ENCODE measurements at regions not wholly inside any gene's neighbourhood (a gene's known extent, or its start where the extent isn't known, plus 50 kb on each side); places are given as distances from the start of the nearest gene placed in this dataset.
"Not testable (repeated sequence)": the region's sequence is repeated elsewhere in the genome, so short reads cannot be mapped to it uniquely, and the experiment has no call there.

DNA sequence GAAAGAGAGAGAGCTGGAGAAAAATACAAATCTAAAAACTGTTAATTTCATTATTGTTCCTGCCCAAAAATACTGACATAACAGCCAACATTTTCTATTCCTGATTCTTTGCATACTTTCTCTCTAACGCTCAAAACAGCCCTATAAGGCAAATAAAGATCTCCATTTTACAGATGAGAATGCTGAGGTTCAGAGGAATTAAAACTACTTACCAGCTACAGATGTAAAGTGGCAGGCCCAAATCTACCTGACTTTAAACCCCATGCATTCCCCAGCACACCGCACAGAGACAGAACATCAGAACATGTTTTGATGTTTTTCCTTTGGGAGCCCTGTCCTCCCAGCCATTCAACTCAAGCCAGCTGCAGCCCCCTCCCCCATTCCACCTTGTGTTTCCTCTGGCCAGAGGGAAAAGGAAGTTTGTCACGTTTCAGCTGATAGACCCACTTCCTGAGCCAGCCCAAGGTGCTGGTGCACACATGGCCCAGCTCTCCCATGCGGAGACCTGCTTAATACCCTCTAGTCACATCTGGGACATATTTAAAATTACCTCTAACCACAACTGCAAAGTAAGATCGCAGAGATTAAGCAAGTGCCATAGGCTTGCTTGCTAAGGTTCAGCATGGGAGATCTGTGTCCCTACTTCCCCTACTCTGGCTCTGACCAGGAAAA is 133.1 kb upstream of the NFIA start:
- DNase-seq, result no peak

DNA sequence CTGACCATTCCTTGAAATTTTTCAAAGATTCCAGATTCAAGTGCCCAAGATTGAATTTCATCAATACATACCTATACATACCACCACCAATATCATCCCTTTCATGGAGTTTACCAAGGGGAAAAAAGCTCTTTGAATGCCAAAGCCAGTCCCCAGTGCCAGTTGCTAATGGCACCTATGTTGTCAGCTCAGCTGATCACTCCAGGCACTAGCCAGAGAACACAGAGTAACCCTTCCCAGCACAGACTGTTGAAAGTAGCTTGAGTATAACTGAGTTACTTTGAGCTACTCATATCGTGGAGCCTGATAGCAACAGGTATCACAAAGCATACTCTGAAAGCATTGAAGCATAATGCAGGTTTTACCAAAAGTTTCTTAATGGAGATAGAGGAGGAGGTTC is 133.9 kb upstream of the NFIA start:
- DNase-seq, result no peak

DNA sequence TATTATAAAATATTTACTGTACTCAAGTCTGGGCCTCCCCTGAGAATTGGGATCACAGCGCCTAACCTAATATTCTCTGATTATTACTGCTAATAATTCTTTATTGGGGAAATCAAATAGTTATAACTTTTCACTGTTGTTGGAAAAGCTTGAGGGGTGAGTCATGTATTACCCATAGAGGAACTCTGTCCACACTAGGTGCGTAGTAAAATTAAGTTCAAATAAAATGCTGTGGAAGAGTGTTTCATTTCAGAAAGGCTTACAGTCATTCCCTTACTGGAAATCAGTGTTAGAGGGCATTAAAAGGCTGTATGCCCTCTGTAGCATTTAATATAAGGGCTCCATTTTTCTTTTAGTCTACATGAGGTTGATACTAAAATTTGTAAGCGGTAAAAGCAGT is 135.0 kb upstream of the NFIA start:
- DNase-seq, result no peak

DNA sequence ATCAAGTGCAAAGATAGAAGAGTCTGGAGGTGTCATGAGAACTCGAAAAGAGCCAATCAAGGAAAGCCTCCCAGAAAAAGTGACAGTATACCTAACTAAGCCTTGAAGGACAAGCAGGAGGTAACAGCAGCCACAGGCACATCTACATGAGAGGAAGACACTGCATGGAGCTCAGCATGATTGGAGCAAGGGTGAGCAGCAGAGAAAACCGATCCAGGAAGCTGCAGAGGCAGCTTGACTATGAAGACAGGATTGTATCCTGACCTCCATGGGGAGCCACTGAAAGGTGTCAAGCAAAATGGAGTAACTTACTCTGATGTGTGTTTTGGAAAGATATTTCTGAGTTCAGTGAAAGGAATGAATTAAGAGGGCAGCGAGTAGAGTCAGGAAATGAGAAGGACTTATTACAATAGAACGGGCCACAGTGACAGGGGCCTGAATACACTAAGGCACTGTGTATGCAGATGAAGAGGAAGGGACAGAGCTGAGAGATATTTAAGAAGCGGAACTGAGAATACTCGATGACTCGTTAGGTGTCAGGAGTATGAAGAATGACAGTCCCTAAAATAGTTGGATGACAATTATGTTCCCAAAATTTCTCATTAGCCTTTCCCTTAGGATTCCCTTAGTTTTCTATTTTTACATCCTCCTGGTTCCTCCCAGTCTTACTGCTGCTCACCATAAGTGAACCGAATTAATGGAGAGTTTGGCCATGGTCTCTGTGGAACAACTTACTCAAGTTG is 139.3 kb upstream of the NFIA start:
- DNase-seq, result no peak

DNA sequence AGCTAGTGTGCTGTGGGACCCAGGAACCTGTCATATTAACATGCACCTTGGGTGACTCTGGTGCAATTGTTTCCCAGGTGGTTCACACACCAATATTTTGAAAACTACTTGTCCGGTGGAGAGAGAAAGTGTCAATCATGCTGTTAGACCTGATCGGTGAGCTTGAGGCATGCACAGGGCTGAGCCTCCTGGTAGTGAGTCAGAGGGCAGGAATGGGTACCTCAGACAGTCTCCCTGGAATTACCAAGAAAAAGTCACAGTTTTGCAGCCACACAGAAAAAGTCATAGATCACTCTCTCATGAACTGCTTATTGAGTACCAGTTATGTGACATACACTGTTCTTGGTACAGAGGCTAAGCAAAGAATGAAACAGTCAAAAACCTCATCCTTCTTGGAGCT is 140.1 kb upstream of the NFIA start:
- DNase-seq, result no peak

DNA sequence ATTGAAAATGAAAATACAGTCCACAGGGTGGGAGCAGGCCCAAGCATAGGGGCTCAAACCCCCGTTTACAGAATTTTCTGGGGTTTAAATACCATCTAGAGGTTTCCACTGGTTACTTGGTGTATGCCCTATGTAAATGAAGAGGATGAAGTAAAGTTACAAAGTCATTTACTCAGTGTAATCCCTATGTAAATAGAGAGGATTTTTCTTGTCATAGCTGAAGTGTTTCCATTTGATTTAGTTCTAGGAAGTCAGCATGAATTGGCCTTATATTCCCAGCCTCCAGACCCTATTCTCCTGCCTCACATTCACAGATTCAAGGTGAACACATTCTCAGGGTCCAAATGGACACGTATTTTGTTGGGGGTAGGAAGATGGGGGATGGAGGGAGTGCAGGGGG is 141.7 kb upstream of the NFIA start:
- not testable (repeated sequence) for DNase-seq

DNA sequence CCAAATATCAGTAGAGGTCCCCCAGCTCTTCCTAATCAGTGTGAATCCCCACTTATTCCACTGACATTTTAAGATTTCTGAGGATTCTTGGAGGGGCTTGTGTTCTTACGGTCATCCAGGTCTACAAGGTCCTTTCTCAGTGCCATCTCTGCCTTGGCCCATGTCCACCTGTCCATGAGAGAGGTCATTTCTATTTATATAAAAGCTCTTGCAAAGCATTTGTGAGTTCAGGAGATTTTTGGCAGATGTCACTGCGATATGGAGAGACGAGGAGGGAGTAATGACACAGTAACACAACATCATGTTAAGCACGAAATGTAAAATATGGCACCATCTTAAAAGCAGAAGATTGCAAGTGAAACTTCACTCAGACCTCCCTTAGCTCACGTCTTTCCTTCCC is 144.6 kb upstream of the NFIA start:
- no peak for DNase-seq

DNA sequence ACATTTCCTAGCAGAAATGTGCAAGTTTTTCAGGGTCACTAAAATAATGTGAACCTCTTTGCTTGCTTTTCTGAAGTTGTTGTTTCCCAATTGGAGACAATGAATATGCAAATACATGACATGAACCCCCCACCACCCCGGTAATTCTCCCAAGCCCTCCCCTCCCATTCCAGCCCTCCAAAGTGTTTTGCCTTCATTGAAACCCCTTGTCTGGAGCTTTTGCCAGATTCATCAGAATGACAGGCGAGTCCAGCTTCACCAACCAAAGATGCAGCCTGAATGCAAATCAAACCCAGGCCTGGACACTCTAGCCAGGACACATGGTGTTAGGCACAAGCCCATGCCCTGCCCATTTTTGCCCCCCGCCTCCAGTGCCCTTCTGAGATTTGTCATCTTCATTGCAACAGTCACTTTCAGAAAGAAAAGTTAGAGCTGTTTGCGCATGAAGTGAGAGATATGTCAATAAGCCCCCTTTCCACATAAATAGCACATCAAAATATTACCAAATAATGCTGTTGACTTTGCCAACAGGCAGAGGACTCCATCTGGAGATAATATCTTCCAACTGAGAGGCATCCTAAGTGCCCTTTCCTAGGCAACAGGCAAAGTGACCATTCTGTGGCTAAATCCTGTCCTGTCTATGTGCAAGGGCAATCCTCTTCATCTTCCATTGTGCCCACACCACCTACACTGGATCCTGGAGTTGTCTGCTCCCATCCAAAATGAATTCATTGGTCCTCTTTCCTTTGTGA is 145.6 kb upstream of the NFIA start:
- no peak for DNase-seq

DNA sequence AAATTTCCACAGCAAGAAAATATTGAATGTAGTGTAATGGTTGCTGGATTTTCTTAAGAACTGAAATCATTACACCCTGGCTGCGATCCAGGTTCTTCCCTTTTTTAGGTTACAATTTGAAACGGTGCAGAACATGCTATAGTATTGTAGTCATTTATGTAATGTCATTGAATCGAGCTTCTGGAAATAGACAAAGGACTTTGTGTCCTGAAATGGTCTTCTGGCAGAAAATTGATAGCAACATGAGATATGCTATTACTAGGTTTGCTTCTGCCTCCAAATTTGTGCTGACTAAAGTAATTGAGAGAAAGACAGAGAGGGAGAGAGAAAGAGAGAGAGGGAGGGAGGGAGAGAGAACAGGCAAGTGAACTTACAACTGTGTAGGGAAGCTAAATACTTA is 146.2 kb upstream of the NFIA start:
- DNase-seq, result no peak

DNA sequence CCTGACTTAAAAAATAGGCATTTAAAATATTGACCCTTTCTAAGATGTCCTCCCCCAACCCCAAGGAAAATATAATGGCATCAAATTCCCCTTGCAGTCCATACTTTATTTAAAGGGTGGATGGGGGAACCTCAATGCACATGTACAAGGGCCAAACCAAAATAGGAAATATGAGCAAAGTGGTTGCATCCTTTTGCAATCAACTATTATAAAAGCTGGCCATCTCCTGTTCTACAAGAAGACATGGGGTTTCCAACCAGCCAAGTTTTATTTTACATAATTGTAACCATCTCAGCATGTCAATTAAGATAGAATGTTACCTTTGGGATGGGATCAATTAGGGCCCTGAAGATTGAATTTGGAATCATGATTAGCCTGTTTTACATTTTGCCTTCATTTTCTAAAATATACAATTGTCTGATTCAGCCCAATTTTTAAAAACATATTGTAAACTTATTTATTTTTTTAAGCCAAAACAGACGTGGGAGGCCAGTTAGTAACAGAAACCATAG is 146.7 kb upstream of the NFIA start:
- no peak for DNase-seq

DNA sequence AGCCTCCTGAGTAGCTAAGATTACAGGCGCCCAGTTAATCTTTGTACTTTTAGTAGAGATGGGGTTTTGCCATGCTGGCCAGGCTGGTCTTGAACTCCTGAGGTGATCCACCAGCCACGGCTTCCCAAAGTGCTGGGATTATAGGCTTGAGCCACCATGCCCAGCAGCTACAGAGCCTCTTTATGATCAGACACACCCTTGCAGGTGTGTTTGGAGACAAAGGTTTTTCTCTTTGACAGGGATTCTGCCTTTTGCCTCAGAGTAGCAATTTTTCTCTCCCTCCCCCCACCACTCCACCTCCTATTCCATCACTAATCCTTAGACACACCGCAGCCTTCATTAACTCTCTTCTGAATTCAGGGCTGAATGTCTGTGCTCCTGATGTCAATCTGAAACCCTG is 152.2 kb upstream of the NFIA start:
- DNase-seq, result no peak

DNA sequence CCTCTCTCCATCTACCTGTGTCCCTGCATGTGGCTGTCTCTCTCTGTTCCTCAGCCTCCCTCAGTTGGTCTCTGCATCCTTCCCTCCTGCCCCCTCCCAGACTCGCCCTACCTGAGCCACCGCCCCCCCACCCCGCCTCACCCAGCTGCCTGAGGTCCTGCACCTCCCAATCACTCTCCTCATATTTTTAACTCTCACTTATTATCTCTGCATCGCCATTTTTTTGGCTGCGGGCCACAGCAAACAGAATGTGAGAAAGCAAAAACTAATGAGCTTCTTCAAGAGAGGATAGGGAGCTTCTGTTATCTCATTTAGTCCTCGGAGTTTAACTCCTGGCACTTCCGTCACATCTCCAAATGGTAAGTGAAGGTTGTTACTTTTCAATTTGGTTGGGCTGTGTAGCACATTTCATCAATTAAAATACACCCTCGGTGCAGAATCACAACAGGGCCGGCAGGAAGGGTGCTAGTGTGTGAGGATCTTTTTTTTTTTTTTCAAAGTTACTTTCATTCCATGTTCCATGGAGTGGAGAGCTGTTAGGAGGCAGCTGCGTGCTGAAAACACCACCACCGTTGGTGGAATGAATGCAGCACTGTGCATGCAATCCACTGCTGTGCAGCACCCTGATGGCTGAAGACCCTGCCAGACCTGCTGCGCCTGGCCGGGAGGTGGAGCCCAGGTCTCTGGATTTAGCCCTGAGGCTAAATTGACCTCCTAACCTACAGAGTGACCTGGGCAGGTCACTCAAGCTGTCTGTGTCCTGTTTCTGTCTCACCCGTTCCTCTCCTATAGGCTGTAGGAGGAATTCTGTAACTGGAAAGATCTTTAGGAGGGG is 157.2 kb upstream of the NFIA start:
- DNase-seq, result peak in 1 of 2 experiments; percentile 17

DNA sequence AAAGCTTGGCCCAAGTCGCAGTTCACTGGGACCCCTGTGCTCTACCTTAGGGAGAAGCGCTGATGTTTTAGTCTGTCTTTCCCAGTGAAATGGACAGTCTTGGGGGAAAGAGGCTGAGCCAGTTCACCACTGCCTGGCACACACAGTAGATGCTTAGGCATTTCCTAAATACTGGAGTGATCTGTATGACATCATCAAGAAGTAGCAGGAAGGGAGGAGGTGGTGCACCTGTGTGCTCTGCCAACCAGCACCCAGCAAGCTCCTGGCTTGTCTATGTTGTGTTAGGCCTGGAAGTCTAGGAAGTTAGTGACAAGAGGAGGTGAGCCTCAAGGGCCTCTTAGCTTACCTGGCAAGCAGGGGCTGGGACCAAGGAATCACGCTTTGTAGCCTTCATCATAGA is 158.2 kb upstream of the NFIA start:
- no peak for DNase-seq

DNA sequence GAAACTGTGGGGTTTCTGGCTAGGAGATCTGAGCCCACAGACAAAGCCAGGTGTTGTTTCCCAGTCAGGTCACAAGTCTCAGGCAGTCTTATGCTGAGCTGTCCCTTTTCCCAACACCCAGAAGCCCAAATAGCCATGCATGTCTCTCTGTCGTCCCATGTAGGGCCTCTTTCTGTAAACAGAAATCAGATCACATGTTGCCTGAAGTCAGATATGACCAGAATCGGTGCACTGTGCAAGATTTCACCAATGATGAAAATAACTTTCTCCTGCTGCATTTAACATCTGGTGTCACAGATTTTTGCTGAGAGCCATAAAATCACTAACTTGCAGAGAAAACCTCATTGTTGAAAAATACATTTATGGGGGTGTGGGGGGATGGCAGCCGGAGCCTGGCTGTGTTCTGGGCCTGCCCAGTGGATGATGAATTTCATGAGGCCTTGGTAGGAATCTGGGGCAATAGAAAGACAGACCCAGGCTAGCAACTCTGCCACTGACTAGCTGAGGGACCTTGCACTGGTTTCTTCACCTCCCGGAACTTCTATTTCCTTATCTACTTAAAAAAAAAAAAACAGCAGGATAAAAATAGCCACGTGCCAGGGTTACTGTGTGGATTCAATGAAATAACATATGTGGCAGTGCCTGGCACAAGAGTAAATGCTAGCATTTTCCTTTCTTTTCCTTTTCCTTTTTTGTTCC is 158.8 kb upstream of the NFIA start:
- no peak for DNase-seq

DNA sequence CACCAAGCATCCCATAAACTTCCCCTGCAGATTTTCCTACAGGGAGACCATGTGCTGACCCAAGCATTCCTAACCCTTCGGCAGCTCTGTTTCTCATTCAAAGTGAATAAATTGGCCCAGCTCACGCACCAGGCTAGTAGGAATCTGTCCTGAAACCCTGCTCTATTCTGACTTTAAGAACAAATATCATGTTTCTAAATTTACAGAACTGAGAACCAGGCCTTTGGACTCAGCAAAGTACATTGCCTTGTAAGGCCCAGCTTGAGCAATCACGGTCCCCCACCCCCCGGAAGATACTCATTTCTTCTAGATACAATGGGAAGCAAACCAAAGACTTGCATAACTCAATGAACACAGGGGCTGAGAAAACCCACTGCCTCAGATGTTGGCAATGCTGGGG is 160.1 kb upstream of the NFIA start:
- DNase-seq, result no peak

DNA sequence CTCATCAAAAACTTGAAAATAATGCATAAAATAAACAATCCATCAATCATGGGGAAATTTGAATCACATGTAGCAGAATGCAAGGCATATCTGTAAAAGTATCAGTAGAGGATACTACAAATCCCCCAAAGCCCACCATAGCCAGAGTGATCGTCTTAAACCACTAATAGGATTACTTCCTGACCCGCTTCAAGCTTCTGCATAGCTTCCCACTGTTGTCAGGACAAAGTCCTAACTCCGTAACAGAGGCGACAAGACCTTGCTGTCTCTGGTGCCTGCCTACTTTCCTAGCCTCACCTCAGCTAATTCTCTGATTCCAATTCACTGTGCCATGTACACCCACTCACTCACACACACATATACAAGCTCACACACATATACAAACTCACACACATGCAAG is 161.2 kb upstream of the NFIA start:
- DNase-seq, result no peak

DNA sequence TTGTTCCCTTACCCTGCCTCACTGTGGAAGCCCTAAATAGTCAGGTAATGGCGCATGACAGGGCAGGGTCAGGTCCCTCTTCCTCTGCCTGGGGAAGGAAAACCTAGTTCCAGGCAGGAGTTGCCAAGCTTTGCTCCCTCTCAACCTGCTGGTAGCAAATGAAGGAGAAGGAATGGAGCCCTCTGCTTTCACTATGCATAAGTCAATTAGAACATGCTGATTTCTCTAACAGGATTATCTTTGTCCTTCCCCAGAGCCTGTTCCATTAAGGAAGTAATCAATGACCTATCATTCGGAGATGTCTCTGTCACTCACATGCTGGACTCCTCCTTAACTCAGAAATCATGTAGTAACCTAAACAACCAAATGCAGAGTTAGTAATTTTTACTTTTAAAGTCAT is 161.8 kb upstream of the NFIA start:
- DNase-seq, result no peak

DNA sequence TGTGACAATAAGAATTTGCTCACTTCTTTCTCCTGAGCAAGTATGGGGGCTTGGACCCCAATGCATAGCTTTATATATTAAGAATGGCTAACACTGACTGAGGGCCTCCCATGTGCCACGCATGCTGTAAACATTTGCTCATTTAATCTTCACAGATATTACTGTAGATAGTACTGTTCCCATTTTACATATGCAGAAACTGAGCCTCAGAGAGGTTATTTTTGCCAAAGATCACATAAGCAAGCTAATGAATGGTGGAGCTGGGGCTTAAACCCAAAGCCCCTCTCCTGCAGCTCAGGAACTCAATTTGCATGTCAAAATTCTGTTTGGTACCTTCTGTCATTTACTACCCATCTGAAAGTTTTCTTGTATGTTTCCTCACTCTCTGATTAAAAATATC is 163.5 kb upstream of the NFIA start:
- DNase-seq, result no peak

DNA sequence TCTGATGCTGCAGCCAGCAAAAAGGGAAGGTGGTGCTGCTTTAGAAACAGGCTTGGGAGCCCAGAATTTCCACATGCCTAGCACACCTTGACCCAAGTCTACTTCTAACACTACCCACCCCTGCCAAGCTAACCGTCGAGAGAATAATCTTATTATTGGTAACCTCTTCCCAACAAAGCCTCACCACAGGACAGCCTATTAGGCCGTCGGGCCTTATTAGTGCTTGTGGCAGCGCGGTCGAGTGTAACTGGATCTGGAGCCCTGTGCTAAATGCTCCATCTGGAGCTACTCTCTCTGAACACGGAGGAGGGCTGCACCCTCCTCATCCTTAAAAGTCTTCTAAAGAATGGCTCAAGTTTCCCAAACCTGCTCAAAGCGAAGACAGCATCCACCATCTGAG is 165.5 kb upstream of the NFIA start:
- DNase-seq, result peak in 1 of 2 experiments; percentile 9

DNA sequence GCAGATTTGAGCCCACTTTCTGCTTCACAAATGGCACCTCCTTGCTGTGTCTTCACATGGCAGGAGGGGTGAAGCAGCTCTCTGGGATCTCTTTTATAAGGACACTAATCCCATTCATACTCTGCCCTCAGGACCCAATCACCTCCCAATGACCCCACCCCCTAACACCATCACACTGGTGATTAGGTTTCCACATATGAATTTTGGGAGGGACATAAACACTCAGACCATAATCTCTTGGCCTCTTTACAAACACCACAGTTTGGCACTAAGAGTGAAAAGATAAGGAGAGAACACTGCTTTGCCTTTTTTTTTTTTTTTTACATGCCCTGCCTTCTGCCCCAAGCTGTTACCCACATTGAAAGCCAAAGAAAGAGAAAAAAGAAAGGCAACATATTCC is 166.2 kb upstream of the NFIA start:
- DNase-seq, result no peak

DNA sequence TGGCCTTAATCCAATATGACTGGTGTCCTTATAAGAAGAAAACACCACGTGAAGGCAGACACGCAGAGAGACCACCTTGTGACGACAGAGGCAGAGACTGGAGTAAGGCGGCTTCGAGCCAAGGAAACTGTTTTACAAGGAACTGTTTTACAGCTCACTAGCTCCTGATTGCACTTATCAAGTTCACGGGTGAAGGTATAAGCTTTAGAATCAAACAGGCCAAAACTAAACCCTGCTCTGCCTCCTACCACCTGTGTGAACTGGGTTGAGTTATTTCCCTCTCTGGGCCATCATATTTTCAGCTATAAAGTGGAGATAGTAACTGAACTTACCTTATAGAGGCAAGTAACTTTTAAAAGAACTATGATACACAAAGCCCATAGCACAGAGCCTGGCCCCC is 166.9 kb upstream of the NFIA start:
- DNase-seq, result no peak

DNA sequence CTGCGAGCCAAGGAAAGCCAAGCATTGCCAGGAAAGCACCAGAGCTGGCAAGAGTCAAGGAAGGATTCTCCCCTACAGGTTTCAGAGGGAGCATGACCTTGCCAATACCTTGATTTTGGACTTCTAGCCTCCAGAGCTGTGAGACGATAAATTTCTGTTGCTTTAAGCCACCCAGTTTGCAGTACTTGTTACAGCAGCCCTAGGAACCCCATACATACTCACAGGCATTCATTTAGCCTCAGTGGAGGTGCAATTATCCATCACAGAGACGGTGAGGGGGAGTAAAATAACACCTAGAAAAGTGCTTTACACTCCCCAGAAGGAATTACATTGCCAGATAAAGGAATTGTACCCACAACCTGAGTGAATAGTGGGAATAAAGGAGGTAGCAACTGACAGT is 167.4 kb upstream of the NFIA start:
- no peak for DNase-seq
